ENCODE measurements at regions not wholly inside any gene's neighbourhood (a gene's known extent, or its start where the extent isn't known, plus 50 kb on each side); places are given as distances from the start of the nearest gene placed in this dataset.

DNA sequence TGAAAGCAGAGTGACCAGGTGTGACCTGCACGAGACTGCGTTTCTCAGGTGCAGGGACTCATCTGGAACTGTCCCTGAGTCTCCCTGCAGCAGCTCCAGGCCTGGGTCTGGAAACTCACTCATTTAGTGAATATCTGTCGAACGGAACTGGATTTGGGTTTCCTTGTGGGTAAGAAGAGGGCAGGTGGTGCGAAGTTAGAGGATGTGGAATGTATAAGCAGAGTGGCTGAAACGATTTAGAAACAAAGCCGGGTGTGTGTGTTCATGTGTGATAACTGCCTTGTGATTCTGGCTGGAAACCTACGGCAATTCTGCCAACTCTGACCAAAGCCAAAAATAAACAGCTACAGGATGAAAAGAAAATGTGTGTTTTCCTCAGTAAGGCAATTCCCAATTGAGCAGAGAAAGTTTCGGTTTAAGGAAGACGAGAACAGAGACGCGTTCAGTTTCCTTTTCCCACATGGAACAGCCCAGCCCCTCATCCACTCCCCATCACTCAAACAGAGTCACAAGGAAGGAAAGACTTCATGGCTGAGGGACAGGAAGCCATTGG lies 130.3 kb downstream of the NSG2 start:
- TF ChIP-seq SIN3A (conservative IDR thresholded peaks at IDR 0.05 in 1 of 2, IDR thresholded peaks at IDR 0.05 in 1 of 2; ENCODE audit: low read depth in 1 of 2, low read length in 2 of 2) (no peak), EGR1 (IDR thresholded peaks at IDR 0.05; ENCODE audit: borderline replicate concordance, low read depth, low read length) (no peak), JUND (IDR thresholded peaks at IDR 0.05; ENCODE audit: low read length) (no peak), BRCA1 (IDR thresholded peaks at IDR 0.05; ENCODE audit: low read depth, low read length) (no peak), ZNF274 (IDR thresholded peaks at IDR 0.05; ENCODE audit: borderline replicate concordance, extremely low read depth, low read length) (no peak), SP1 (IDR thresholded peaks at IDR 0.05; ENCODE audit: low read depth, low read length) (no peak), EP300 (IDR thresholded peaks at IDR 0.05; ENCODE audit: borderline replicate concordance in 1 of 2, low read depth in 2 of 2, low read length in 2 of 2) (no peak), POLR2A (IDR thresholded peaks at IDR 0.05; ENCODE audit: control extremely low read depth in 1 of 2, low read depth in 2 of 2, low read length in 2 of 2) (no peak)
- TF ChIP-seq, protein P1, sequence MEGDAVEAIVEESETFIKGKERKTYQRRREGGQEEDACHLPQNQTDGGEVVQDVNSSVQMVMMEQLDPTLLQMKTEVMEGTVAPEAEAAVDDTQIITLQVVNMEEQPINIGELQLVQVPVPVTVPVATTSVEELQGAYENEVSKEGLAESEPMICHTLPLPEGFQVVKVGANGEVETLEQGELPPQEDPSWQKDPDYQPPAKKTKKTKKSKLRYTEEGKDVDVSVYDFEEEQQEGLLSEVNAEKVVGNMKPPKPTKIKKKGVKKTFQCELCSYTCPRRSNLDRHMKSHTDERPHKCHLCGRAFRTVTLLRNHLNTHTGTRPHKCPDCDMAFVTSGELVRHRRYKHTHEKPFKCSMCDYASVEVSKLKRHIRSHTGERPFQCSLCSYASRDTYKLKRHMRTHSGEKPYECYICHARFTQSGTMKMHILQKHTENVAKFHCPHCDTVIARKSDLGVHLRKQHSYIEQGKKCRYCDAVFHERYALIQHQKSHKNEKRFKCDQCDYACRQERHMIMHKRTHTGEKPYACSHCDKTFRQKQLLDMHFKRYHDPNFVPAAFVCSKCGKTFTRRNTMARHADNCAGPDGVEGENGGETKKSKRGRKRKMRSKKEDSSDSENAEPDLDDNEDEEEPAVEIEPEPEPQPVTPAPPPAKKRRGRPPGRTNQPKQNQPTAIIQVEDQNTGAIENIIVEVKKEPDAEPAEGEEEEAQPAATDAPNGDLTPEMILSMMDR (IDR thresholded peaks at IDR 0.05; ENCODE audit: control extremely low read depth in 1 of 3, insufficient read depth in 1 of 3, low read depth in 1 of 3, low read length in 3 of 3) = no peak
